Suppressor macrophage (primary cell): ENCODE measurements at regions not wholly inside any gene's neighbourhood (a gene's known extent, or its start where the extent isn't known, plus 50 kb on each side); places are given as distances from the start of the nearest gene placed in this dataset.
A peak's percentile ranks its signal among the peaks of the same experiment; 100 is the strongest.
"Not testable (repeated sequence)": the region's sequence is repeated elsewhere in the genome, so short reads cannot be mapped to it uniquely, and the experiment has no call there.

ENCODE experiments used
- DNase-seq, 4 experiments: peaks; one replicate each; pipeline ENCODE4 v3.0.0-alpha.2; 2020 to 2022

- peak in 2 of 4 experiments; percentile 8 to 21 for DNase-seq
Observed at GRCh38 chr21:33121715-33122475, 52.0 kb downstream of the OLIG1 start.

DNA sequence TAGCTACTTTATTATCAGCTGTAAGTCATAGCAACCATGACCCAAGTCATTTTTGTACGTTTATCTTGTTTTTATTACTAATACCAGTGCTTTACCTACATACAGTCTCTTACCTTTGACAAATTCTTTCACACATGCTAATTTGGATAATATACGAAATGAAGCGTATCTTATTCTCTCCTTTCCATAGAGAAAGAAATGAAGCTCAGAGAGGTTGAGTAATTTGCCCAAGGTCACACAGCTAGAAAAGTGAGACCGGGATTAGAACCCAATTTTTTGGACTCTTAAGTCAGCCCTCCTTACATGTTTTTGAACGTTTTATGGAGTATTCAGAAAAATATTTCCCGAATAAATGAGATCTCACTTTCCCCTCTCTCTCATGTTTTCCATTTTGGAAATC lies 52.6 kb downstream of the OLIG1 start:
- no peak for DNase-seq

DNA sequence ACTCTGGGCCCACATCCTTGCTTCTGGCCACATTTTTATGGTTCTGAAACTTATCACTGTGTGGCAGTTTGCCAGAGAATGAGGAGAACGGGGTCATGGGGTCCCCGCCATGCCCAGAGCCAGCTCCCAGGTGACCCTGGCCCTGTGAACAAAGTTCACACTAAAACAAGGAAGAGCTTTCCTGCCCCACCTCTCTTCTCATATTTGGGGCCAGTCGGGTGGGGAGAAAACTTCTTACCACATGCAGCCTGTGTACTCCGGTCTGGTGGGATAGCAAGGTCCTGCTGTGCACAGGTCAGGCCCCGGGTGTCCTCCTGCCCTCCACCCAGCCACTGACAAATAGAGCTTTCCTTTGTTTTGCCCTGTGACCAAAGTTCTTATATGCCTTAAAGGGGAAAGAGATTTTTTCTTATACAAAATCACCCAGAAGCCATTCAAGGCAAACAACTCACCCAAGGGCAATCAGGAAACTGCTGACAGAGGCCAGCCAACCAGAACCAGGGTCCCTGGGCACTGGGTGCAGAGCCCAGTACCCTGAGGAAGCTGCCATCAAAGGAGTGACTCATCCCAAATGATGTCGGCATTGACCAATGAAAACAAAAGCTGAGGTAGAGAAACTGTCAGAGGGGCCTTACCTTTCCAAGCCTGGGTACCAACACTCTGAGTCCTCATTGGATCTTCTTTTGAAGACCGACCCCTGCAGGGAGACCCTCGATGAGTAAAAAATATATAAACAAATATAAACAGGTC lies 53.6 kb downstream of the OLIG1 start:
- DNase-seq, result peak in 3 of 4 experiments; percentile 15 to 18 (median 16)

DNA sequence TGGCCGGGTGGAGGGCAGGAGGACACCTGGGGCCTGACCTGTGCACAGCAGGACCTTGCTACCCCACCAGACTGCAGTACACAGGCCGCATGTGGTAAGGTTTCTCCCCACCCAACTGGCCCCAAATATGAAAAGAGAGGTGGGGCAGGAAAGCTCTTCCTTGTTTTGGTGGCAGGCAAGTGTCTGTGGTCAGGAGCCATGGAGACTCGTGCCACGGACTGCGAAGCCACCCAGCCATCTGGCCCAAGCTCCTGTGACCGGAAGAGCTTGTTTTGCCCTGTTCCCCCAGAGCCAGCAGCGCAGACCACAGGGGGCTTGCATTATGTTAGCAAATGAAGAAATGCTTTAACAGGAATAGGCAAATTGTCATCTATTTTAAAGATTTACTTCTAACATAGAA lies 54.9 kb downstream of the OLIG1 start:
- peak; percentile 54 to 82 (median 68) for DNase-seq

DNA sequence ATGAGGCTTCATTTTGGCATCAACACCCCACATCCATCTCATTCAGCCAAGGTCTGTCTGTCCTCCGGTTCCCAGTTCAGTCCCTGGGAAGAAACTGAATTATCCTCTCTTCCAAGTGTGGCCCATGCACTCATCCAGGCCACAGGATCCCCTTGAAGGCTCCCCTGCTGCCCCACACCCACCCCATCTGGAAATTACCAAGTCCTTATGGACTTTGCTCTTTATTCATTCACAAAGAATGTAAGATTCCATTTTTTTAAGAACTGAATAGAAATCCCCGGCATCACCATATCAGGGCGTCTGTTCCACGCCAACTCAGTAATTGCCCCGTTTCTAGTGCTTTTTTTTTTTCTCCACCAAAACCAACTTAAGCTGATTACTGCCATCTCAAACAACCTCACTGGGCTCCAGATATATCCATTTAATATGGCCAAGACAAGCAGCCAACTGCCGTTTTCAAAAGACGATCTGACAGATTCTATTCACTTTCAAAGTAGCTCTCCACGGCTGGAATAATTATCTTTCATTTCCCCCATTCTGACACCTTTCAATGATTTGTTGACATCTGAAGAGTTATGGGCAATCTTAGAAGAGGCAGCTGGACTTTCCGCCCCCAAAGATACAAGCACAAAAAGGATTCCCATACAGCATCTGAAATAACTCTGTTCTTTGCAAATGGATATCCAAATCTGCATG lies 55.9 kb downstream of the OLIG1 start:
- no peak for DNase-seq

- no peak for DNase-seq
Observed at GRCh38 chr21:33126569-33126968, 56.6 kb downstream of the OLIG1 start.

DNA sequence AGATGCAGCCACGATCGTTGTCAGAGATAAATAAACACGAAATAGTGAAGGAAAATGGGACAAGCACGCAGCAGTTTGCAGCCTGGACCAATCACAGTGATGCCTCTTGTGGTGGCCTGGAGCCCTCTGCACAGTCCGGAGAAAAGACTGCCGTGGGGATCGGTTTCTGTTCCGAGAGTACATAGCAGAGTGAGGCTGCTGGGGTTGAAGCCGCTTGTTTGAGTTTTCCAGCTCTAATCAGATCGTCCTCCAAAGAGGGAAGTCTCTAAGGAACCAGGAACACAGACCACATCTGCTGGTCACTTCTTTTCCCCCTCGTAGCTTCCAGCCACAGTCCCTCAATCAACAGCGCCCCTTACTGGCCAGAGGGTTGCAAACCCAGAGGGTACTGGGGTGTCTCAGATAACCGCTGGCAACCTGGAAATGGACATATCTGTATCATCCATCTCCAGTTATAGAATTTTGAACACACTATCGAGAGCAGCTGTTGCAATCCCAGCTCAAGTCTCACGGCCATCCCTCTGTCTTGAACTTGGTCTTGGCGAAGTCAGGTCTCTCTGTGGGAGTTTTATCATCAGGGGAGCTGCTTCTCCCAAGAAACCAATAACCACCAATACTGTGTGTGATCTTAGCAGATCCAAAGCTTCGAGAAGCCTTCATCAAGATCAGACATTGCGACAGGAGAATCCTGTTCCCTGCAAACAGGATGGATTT lies 57.4 kb downstream of the OLIG1 start:
- peak; percentile 91 to 94 (median 92) for DNase-seq

- no peak for DNase-seq
Observed at GRCh38 chr21:33127868-33128242, 57.9 kb downstream of the OLIG1 start.

GRCh38 chr21:33128538-33128937 lies 58.6 kb downstream of the OLIG1 start:
- DNase-seq, result peak in 3 of 4 experiments; percentile 17 to 47 (median 41)

DNA sequence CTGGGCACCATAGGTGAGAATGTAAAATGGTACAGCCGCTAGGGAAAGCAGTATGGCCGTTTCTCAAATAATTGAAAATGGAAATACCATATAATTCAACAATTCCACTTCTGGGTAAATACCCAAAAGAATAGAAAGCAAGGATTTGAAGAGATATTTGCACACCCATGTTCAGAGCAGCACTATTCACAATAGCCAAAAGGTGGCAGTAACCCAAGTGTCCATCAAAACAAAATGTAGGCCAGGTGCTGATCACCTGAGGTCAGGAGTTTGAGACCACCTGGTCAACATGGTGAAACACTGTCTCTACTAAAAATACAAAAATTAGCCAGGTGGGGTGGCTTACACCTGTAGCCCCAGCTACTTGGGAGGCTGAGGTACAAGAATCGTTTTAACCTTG lies 62.1 kb downstream of the OLIG1 start:
- DNase-seq, result no peak

DNA sequence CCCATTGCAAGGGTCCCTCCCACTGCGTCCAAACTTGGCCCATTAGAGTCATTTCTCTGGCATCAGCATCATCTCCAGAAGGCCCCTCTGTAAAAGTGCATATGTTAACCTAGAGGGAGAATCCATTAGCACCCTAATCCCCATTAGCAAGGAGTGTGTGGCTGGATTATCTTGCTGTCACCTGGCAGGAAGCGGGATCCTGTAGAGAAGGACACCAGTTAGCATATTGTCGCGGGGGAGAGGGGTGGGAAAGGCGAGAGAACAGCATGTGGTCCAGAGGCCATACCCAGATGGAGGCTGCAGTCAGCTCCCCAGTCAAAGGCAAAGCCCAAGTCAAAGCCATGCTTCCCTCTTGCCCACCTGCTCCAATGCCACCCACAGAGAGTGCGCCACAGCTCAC lies 64.0 kb downstream of the OLIG1 start:
- DNase-seq, result no peak

DNA sequence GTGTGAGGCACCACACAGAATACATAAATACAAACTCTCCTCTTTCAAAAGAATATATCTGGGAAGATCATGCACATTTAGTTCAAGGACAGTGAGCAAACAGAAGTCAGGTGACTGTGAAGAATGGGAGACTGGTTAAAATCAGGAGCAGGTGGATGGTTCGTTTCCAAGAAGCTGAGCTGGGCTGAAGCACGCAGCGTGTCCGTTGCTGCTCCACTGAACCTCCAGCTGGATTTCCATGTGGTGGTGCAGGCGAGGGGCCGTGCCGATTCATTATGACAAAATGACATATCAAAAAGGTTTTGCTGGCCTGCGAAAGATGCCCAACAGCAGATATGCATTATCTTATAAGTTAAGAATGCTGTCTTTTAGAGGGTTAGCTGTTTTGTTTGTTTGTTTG lies 66.0 kb downstream of the OLIG1 start:
- DNase-seq, result no peak

GRCh38 chr21:33136847-33137502 lies 67.0 kb downstream of the OLIG1 start:
- DNase-seq, result no peak

DNA sequence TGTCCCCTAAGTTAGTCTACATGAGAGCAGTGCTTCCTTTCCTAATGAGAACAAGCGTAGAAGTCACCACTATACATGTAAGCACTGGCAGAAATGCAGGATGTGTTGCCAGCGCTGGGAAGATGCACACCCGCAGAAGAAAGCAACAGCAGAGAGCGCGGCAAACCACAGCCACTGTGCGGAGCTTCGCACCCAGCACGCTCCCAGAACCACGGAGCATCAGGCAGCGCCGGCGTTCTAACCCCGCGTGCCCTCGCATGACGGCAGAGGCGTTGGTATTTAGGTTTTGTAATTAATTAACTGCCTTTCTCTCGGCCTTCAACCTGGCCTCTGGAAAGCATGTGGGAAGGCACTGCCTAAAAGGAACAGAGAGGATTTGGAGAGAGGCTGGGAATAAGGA lies 69.1 kb downstream of the OLIG1 start:
- DNase-seq, result no peak

DNA sequence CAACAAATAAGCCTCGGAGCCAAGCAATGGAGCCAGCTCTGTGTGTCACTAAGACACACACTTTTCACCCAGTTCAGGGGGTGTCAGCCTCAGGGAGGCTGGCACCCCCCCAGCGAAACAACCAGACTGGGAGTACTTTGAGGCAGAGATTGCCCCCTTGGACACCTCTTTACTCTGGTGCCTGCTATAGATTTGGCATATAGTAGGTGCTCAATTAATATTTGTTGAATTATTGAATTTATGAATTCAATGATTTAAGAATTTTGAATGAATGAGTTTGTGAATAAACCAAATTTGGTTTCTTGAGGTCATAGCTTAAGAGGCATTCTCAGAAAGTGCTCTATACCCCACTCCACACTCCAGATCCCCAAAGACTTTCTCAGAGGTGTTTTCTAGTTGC lies 70.3 kb downstream of the OLIG1 start:
- no peak for DNase-seq

DNA sequence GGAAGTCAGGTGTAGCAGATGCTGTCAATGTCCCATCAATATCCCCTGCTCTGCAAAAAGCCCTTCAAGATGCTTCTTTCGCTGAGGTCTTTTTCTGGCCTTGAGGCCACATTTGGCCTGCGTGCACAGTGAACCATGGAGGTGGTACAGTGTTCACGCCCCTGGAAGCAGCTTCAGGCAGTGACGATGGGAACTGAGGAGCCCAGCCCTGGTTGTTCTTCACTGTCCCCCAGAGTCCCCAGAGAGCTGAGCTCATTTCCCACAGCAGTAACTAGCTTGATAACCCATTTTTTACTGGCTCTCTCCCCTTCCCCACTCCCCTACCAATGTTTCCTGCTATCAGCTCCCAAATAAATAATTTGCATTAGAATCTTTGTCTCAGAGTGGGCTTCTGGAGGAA lies 76.5 kb downstream of the OLIG1 start:
- no peak for DNase-seq

DNA sequence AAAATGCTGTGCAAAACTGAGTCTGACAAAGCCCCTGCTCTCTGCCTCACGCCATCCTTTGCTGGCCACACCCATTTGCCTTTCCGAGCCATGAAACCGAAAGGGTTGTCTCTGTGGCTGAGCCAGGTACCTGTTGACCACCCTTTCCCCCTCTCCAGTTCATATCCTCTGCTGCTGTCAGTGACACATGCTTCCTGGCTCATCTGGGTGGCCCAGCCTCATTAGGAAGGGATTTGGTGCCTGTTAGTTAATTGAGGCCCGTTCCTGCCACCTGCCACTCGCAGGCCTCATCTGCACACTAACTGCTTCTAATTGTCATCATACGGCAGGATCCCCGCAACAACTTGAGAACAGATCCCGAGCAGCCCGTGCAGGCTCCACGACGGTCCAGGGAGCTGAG lies 79.2 kb downstream of the OLIG1 start:
- DNase-seq, result no peak

DNA sequence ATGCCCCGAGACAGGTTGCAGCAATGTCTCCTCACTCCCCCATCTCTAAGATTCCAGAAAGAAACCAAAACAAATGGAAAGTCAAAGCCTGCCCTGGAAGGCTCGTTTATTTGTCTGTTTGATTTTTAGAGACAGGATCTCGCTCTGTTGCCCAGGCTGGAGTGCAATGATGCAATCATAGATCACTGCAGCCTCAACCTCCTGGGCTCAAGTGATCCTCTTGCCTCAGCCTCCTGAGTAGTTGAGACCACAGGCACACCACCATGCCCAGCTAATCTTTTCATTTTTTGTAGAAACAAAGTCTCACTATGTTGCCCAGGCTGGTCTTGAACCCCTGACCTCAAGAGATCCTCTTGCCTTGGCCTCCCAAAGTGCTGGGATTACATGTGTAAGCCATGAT lies 78.8 kb upstream of the IFNAR2 start:
- DNase-seq, result not testable (repeated sequence)

GRCh38 chr21:33151941-33152731 lies 77.6 kb upstream of the IFNAR2 start:
- peak; percentile 42 to 60 (median 54) for DNase-seq

GRCh38 chr21:33152732-33153130 lies 77.0 kb upstream of the IFNAR2 start:
- no peak for DNase-seq

GRCh38 chr21:33155005-33155404 lies 74.7 kb upstream of the IFNAR2 start:
- no peak for DNase-seq

GRCh38 chr21:33155422-33155821 lies 74.3 kb upstream of the IFNAR2 start:
- DNase-seq, result no peak
